ENCODE measurements at regions not wholly inside any gene's neighbourhood (a gene's known extent, or its start where the extent isn't known, plus 50 kb on each side); places are given as distances from the start of the nearest gene placed in this dataset.

GRCh38 chr20:53853111-53853713 lies 217.2 kb downstream of the BCAS1 start:
- no peak for TF ChIP-seq POLR2A (IDR thresholded peaks at IDR 0.05; ENCODE audit: low read depth, low read length)
- TF ChIP-seq POLR2AphosphoS5 (IDR thresholded peaks at IDR 0.05; ENCODE audit: low read depth, low read length): no peak
- TF ChIP-seq TAF1 (IDR thresholded peaks at IDR 0.05; ENCODE audit: low read depth, low read length): no peak
- no peak for TF ChIP-seq PAX5 (IDR thresholded peaks at IDR 0.05; ENCODE audit: insufficient read depth, low read length, severe bottlenecking)
- TF ChIP-seq SPI1 (IDR thresholded peaks at IDR 0.05; ENCODE audit: low read depth, low read length): no peak
